HEK293T (cell line): ENCODE measurements at regions not wholly inside any gene's neighbourhood (a gene's known extent, or its start where the extent isn't known, plus 50 kb on each side); places are given as distances from the start of the nearest gene placed in this dataset.

ENCODE experiments used
- CTCF ChIA-PET: fragments of 350-600 bp; formaldehyde crosslinking; extraction: SDS; loops from one replicate; lab custom pipeline; 2021; ENCODE audit warnings: antibody characterized with exemption, inconsistent platforms; lab: Yijun Ruan, JAX
- POLR2A ChIA-PET: fragments of 350-600 bp; formaldehyde crosslinking; extraction: SDS; loops from one replicate; lab custom pipeline; 2020; ENCODE audit warnings: antibody characterized with exemption, inconsistent platforms; lab: Yijun Ruan, JAX
- DNase-seq: peaks from one replicate; pipeline ENCODE4 v3.0.0; 2012; ENCODE audit warnings: mixed read lengths; ENCODE audit errors: extremely low spot score
- ARNT ChIP-seq: fragments of 450-650 bp; IDR thresholded peaks from 2 replicates; pipeline ENCODE4 v1.6.1; 2017; ENCODE audit warnings: mild to moderate bottlenecking
- BHLHE40 ChIP-seq: fragments of 450-650 bp; IDR thresholded peaks from 2 replicates; pipeline ENCODE4 v1.6.1; 2016; ENCODE audit warnings: mild to moderate bottlenecking, moderate library complexity, borderline replicate concordance
- CTBP1 ChIP-seq: fragments of 450-650 bp; IDR thresholded peaks from 2 replicates; pipeline ENCODE4 v1.6.1; 2016; ENCODE audit warnings: borderline replicate concordance
- ELF4 ChIP-seq: fragments of 450-650 bp; IDR thresholded peaks from 2 replicates; pipeline ENCODE4 v1.6.1; 2017; ENCODE audit warnings: antibody characterized with exemption
- FOXA1 ChIP-seq: fragments of 450-650 bp; IDR thresholded peaks from 2 replicates; pipeline ENCODE4 v1.6.1; 2016; ENCODE audit warnings: mild to moderate bottlenecking
- FOXK2 ChIP-seq: fragments of 450-650 bp; IDR thresholded peaks from 2 replicates; pipeline ENCODE4 v1.6.1; 2016; ENCODE audit warnings: mild to moderate bottlenecking
- FOXM1 ChIP-seq: fragments of 450-650 bp; IDR thresholded peaks from 2 replicates; pipeline ENCODE4 v1.6.1; 2017; ENCODE audit warnings: mild to moderate bottlenecking, borderline replicate concordance
- HDGF ChIP-seq: fragments of 450-650 bp; IDR thresholded peaks from 2 replicates; pipeline ENCODE4 v1.6.1; 2017; ENCODE audit warnings: antibody characterized with exemption, borderline replicate concordance
- L3MBTL2 ChIP-seq: fragments of 450-650 bp; conservative IDR thresholded peaks from 2 replicates; pipeline ENCODE4 v1.6.1; 2016; ENCODE audit warnings: mild to moderate bottlenecking
- LEF1 ChIP-seq: fragments of 450-650 bp; IDR thresholded peaks from 2 replicates; pipeline ENCODE4 v1.6.1; 2017; ENCODE audit warnings: mild to moderate bottlenecking, borderline replicate concordance
- NFRKB ChIP-seq: fragments of 450-650 bp; IDR thresholded peaks from 2 replicates; pipeline ENCODE4 v1.6.1; 2016; ENCODE audit warnings: mild to moderate bottlenecking, moderate library complexity
- PKNOX1 ChIP-seq: fragments of 450-650 bp; IDR thresholded peaks from 2 replicates; pipeline ENCODE4 v1.6.1; 2016
- SP1 ChIP-seq: fragments of 450-650 bp; IDR thresholded peaks from 2 replicates; pipeline ENCODE4 v1.6.1; 2017
- SUZ12 ChIP-seq: fragments of 450-650 bp; IDR thresholded peaks from 2 replicates; pipeline ENCODE4 v1.6.1; 2016; ENCODE audit warnings: mild to moderate bottlenecking
- TARDBP ChIP-seq: fragments of 450-650 bp; IDR thresholded peaks from 2 replicates; pipeline ENCODE4 v1.6.1; 2016
- ZNF384 ChIP-seq: fragments of 450-650 bp; IDR thresholded peaks from 2 replicates; pipeline ENCODE4 v1.6.1; 2016

- no peak for TF ChIP-seq TARDBP
- TF ChIP-seq SP1 = no peak
- TF ChIP-seq FOXA1 = no peak
- no peak for TF ChIP-seq SUZ12
- no peak for TF ChIP-seq CTBP1
- no peak for TF ChIP-seq ARNT
- TF ChIP-seq HDGF = no peak
- no peak for TF ChIP-seq ELF4
- TF ChIP-seq LEF1 = no peak
- POLR2A ChIA-PET = no interaction called here
- DNase-seq = no peak
- CTCF ChIA-PET = no interaction called here
These were observed 575.7 kb downstream of the REEP3 start for GRCh38 chr10:64096941-64097340.

- DNase-seq = no peak
- ChIA-PET POLR2A (no interaction called here), CTCF (no interaction called here)
- TF ChIP-seq LEF1 (no peak), HDGF (no peak), TARDBP (no peak), PKNOX1 (no peak)
These were observed 576.4 kb downstream of the REEP3 start for GRCh38 chr10:64097391-64098122.

GRCh38 chr10:64098994-64099393 is 577.8 kb downstream of the REEP3 start:
- CTCF ChIA-PET = no interaction called here
- POLR2A ChIA-PET = no interaction called here
- DNase-seq = no peak
- TF ChIP-seq SUZ12 = no peak
- no peak for TF ChIP-seq L3MBTL2
- no peak for TF ChIP-seq LEF1
- no peak for TF ChIP-seq FOXK2
- TF ChIP-seq HDGF = no peak

GRCh38 chr10:64101606-64102263 is 580.5 kb downstream of the REEP3 start:
- POLR2A ChIA-PET = no interaction called here
- CTCF ChIA-PET = interaction anchor here (0.6 kb wide), 1 partner anchor 945 kb away, joined by 5 read pairs; no protein-coding TSS in a partner anchor
- no peak for TF ChIP-seq NFRKB
- no peak for TF ChIP-seq LEF1
- no peak for TF ChIP-seq SUZ12
- no peak for TF ChIP-seq SP1
- DNase-seq = no peak

- CTCF ChIA-PET = no interaction called here
- TF ChIP-seq FOXK2 (no peak), FOXA1 (no peak), PKNOX1 (no peak), SUZ12 (no peak), NFRKB (no peak), L3MBTL2 (no peak), HDGF (no peak), ELF4 (no peak), ARNT (no peak), ZNF384 (no peak), FOXM1 (no peak), CTBP1 (no peak), SP1 (no peak)
- POLR2A ChIA-PET = no interaction called here
- DNase-seq = no peak
These were observed 581.0 kb downstream of the REEP3 start for GRCh38 chr10:64102264-64102633.

- CTCF ChIA-PET = no interaction called here
- TF ChIP-seq LEF1 = no peak
- TF ChIP-seq SUZ12 = no peak
- no peak for TF ChIP-seq L3MBTL2
- no peak for TF ChIP-seq PKNOX1
- no peak for TF ChIP-seq TARDBP
- TF ChIP-seq FOXK2 = no peak
- TF ChIP-seq HDGF = no peak
- TF ChIP-seq BHLHE40 = no peak
- TF ChIP-seq SP1 = no peak
- no peak for TF ChIP-seq NFRKB
- TF ChIP-seq ARNT = no peak
- no peak for TF ChIP-seq ELF4
- no peak for TF ChIP-seq FOXA1
- TF ChIP-seq FOXM1 = no peak
- no peak for TF ChIP-seq ZNF384
- TF ChIP-seq CTBP1 = no peak
- POLR2A ChIA-PET = no interaction called here
- DNase-seq = no peak
These were observed 581.7 kb downstream of the REEP3 start for GRCh38 chr10:64102916-64103315.
